ENCODE measurements at regions not wholly inside any gene's neighbourhood (a gene's known extent, or its start where the extent isn't known, plus 50 kb on each side); places are given as distances from the start of the nearest gene placed in this dataset.

DNA sequence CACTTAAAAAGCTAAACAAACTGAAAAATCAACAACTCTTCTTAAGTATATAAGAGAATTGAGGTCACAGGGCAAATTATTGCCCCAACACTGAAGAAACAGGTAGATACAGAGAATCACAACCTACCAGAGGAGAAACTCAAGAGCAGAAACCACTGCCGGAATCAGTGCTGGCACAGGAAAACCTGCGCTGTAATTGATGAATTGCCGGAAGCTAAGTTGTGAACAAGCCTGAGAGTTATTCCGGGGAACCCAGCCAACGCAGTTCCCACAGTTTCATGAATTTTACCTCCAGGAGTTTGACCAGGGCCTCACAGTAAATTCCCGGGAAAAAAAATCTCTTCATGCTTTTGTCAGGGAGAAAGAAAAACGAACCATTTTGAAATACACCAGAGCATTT lies 657.1 kb upstream of the BRINP3 start:
- in situ Hi-C loops (cut with MboI; ENCODE audit: low sequenced_read_pairs): no loop called here

DNA sequence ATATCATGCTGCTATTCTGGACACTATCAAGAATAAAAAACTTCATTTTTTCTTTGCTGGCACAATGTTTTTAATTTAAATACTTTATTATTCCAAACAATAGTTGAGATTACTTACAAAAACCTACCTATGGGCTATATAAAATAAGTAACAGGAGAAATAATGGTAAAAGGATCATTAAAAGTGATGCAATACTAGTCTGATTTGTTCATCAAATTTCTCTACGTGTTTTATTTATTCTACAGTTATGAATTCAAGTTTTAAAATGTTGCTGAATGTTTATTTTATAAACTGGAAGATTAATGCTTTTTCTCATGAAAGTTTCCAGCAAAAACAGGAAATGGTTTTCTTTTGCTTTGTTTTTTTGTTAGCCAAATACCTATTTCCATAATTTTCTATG lies 662.4 kb upstream of the BRINP3 start:
- in situ Hi-C loops (cut with MboI; ENCODE audit: low sequenced_read_pairs): no loop called here

DNA sequence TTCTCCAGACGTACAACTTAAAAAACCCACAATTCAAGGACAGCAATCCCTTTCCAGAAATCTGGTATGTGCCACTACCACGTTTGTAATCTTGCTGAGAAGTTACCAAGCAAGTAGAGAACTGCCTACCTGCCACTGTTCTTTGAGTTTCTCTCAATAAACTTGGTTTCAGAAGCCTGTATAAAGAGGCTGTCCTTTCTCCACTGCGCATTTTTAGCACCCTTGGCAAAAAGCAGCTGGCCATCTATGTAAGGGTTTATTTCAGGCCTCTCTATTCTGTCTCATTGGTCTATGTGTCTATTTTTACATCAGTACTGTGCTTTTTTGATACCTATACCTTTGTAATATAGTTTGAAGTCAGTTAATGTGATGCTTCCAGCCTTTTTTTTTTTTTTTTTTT lies 665.1 kb upstream of the BRINP3 start:
- in situ Hi-C loops (cut with MboI; ENCODE audit: low sequenced_read_pairs): no loop called here

DNA sequence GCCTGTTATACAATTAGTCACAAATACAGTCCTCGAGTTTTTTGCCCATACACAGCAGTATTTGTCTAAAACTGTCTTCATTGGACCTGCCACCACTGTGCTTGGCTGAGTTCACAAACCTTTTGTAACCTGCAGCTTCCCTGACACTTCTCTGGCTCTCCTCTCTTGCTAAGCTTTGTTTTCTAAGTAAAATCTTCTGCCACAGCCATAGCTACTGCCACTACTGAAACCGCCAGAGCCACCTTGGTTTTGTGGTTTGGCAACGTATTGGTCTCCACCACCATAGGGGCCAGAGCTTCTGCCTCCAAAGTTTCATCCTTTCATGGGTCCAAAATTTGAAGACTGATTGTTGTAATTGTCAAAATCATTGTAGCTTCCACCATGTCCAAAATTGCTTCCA lies 668.2 kb upstream of the BRINP3 start:
- in situ Hi-C loops (cut with MboI; ENCODE audit: low sequenced_read_pairs): no loop called here

DNA sequence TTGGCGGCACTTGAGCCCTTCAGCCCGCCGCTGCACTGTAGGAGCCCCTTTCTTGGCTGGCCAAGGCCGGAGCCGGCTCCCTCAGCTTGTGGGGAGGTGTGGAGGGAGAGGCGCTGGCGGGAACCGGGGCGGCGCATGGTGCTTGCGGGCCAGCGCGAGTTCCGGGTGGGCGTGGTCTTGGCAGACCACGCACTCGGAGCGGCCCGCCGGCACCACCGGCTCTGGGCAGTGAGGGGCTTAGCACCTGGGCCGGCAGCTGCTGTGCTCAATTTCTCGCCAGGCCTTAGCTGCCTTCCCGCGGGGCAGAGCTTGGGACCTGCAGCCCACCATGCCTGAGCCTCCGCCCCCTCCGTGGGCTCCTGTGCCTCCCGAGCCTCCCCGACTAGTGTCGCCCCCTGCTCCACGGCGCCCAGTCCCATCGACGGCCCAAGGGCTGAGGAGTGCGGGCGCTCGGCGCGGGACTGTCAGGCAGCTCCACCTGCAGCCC lies 673.7 kb upstream of the BRINP3 start:
- in situ Hi-C loops (cut with MboI; ENCODE audit: low sequenced_read_pairs): no loop called here

DNA sequence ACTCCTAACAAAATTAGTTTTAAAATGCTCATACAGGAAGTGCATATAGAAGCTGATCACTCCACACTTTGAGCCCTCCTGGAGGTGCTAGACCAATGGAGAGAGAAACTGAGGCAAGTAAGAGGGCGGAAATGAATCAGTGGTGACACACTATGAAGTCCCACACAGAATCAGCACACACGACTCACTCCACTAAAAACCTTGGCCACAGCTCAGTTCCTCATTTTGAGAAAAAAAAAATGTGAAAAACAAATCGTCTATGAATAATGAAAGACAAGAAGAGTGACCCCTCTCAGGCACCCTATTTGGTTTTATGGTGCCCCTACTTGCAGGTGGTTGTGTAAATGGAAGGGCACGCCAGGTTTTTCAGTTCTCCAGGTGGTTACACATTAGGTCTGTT lies 675.1 kb upstream of the BRINP3 start:
- in situ Hi-C loops (cut with MboI; ENCODE audit: low sequenced_read_pairs): no loop called here

DNA sequence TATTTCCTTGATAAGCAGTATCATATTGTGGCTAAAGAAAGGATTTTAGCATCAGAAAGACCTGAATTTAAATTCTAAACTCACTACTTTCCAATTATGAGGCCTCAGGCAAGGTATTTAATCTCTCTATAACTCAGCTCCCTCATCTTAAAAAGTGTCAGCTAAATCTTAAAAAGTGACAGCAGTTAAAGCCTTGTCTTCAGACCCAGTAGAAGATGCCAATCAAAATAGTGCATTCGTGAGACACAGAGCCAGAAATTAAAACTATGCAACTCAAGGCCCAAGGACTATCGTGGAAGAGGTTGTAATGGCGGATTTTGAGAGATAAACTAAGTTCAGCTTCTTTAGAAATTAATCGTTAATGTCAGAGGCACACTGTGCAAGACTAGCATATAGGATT lies 677.5 kb upstream of the BRINP3 start:
- in situ Hi-C loops (cut with MboI; ENCODE audit: low sequenced_read_pairs): no loop called here

DNA sequence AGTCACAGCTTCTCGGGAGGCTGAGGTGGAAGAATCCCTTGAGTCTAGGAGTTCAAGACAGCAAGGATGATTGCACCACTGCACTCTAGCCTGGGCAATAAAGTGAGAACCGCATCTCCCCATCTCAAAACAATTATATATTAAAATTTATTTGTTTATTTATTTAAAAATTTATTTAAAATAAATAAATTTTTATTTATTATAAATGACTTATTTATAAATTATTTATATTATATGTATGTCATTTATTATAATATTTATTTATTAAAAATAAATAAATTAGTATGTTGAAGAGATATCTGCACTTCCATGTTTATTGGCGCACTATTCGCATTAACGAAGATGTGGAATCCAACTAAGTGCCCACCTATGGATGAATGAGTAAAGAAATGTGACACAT lies 683.2 kb upstream of the BRINP3 start:
- in situ Hi-C loops (cut with MboI; ENCODE audit: low sequenced_read_pairs): no loop called here

DNA sequence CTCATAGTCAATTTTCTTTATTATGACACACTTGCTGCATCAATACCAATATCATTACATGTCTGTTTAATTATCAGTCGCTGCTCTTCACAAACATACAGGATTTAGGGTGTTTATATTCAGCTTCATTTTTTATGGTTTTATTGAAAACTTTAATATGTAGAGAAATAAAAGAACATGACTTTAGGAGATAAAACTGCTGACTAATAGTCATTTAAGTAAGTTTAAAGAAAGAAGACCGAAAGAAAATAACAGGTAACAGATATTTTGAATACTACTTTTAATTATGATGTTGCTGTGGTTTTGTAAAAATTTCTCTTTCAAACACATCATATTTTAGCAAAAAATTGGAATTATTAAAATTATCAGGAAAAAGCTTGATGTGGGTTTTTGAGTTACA lies 685.1 kb upstream of the BRINP3 start:
- in situ Hi-C loops (cut with MboI; ENCODE audit: low sequenced_read_pairs): no loop called here

DNA sequence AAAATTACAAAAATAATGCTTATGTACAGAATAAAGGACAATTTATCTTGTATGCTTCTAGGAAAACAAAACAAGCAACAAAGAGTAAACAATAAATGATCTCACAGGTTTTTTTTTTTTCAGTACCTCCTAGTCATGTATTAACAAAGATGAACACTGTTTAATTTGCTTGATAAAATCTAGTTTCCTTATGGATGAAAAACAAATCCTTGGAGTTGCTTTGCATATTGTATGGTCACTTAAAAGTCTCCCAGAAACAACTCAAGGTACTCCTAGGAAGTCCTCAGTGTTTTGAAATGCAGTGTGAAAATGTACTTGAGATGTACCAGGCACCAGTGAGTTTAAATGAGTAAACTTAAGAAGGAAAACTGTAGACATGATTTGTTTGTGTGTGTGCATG lies 686.0 kb upstream of the BRINP3 start:
- in situ Hi-C loops (cut with MboI; ENCODE audit: low sequenced_read_pairs): no loop called here

DNA sequence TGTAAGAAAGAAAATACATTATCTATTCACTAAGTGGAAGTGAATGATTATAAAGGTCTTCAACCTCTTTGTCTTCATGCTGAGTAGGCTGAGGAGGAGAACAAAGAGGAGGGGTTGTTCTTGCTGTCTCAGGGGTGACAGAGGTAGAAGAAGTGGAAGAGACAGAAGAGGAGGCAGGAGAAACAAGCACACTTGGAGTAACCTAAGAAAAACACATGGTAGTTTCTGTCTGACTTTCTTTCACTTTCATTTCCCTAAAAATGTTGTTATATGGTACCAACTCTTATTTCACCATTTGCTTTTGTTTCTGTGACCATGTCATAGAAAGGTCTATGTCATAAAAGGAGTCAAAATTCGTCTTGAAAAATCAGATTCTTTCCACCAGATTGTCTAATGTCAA lies 696.6 kb upstream of the BRINP3 start:
- in situ Hi-C loops (cut with MboI; ENCODE audit: low sequenced_read_pairs): no loop called here

DNA sequence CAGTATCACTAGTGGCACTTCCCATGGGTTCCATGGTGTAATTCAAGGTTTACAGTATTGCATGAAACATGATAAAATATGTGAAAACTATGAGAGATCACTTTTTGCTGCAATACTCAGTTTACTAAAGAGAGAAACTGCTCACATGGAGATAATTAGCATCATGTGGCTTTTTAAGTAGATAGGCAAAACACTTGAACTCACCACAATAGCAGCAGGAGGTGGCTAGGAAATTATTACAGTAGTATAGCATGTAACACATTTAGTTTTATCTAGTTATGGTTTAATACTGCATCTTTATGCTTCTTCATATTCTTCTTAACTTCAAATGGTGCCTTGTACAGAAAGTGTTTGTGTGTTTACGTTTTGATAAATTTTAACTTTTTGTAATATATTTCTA lies 698.5 kb upstream of the BRINP3 start:
- in situ Hi-C loops (cut with MboI; ENCODE audit: low sequenced_read_pairs): no loop called here

DNA sequence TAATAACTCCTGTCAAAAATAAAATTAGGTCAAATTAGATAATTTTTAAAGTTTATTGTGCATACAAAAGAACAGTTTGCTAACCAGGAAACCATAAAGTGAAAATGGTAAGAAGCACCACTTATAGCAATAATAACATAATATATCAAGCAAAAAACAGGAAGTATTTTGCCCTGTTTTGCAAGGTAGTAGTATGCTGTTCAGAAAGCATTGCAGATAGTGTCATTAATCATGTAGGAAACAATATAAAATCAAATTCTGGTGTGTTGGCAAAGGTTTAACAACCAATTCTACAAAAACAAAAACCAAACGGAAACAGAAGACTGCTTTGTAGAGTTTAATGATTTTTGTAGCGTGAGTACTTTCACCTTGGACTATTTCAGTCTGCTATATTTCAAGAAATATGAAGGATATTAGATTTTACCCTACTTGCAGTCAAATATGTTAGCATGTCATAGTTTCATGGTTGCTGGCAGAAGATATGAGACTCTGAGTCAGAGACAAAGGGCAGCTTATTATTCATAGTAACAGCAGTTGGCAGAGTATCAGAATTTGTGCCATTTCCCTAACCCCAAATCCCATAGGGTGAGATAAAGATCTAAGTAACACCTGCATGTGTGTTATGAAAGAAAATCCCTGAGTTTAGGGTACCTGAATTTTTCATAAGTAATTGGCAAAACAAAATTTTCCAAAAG lies 729.0 kb upstream of the BRINP3 start:
- in situ Hi-C loops (cut with MboI; ENCODE audit: low sequenced_read_pairs): no loop called here

DNA sequence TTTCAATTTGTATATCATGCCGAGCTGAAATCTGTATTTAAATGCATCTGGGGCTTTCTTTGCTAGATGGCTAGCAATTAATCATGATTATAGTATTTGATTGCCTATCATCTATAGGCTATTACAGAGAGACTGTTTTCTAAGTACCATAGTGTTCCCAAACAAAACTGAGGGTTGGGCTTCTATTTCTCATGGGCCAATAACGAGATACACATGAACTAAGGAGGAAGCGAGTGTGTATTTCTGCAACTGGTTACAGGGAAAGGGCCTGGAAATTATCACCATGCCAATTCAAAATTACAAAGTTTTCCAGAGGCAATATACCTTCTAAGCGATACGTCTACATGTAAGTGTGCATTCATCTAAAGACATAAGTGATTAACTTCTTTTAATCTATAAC lies 744.5 kb upstream of the BRINP3 start:
- in situ Hi-C loops (cut with MboI; ENCODE audit: low sequenced_read_pairs): no loop called here

DNA sequence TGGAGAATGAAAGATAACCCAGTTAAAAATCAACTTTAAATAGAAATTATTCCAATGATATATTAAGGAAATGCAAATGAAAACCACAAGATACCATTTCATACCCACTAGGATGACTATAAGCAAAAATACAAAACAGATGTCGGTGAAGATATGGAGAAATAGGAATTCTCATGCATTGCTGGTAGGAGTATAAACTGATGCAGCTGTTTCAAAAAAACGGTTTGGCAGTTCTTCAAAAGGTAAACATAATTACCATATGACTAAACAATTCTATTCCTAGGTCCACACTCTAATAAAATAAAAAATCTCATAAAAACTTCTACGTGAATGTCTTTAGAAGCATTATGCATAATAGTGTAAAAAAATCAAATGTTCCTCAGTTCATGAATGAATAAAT lies 763.3 kb upstream of the BRINP3 start:
- in situ Hi-C loops (cut with MboI; ENCODE audit: low sequenced_read_pairs): no loop called here

DNA sequence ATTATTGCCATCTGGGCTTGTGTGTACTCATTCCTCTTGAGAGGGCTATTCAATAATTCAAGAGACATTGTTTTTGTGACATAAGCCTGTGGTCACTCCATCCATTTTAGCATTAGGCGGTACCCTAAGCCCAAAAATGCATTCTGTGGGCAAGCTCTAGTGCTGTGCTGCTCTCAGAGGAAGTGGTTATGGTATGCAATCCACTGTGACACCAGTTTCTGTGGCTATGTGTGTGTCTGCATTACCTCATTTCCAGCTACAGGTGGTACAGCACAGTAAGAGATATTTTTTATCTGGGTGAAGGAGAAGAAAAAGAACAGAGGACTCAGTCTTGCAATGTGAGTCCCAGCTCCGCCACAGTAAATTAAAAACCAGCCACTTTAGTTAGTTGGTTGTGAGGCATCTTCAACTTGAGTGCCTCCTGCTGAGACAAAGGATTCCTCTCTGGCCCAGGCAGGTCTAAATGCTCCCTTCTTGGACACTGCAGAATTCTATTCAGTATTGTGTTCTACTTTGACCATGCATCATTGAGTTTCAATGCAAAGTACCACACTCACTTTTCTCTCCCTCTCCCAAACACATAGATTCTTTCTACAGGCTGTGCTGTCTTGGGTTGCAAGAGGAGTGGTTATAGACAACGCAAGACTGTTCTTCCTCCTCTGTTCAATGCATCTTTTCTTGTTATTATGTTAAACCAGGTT lies 777.8 kb upstream of the BRINP3 start:
- in situ Hi-C loops (cut with MboI; ENCODE audit: low sequenced_read_pairs): no loop called here

DNA sequence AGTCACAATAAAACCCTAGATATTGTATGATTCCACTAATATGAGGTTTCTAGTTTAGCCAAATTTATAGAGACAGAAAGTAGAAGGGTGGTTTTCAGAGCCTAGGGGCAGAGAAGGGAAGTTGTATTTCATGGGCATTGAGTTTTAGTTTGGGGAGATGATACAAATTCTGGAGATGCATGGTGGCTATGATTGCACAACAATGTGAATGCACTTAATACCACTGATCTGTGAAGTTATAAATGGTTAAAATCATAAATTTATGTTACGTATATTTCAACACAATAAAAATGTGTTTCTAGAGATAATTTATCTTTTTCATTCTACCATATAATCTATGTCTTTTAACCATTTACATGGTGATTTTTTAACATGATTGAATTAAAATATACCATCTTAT lies 779.3 kb upstream of the BRINP3 start:
- in situ Hi-C loops (cut with MboI; ENCODE audit: low sequenced_read_pairs): no loop called here

DNA sequence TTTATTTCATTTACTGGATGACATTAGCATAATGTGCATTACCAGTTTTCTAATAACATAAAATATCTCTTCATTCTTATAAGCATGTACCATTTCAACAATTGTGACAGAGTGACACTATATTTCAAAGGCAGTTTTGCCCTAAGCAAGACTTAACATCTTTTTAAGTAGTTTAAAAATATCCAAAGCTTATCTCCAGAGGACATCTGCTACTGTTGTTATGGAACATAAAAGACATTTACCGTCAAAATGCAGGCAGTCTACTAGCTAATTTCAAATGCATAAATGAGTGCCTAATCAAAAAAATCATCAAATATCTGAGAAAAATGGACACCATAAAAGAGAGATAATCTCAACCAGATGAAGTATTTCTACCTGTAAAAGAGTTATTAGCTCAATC lies 782.4 kb upstream of the BRINP3 start:
- in situ Hi-C loops (cut with MboI; ENCODE audit: low sequenced_read_pairs): no loop called here

DNA sequence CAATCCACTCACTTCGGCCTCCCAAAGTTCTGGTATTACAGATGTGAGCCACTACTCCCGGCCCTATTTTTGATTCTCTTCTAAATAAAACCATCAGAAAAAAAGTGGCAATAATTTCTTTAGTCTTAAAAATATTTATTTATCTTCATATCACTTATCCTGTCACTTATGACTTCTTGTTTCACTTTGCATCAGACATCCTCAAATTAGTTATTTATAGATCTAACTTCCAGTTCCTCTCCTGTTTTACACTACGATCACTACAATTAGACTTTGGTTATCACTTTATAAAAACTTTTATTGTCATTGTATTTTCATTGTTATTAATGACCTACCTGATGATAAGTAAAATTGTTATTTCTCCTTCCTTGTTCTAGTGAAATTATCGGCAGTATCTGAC lies 783.4 kb upstream of the BRINP3 start:
- in situ Hi-C loops (cut with MboI; ENCODE audit: low sequenced_read_pairs): no loop called here

DNA sequence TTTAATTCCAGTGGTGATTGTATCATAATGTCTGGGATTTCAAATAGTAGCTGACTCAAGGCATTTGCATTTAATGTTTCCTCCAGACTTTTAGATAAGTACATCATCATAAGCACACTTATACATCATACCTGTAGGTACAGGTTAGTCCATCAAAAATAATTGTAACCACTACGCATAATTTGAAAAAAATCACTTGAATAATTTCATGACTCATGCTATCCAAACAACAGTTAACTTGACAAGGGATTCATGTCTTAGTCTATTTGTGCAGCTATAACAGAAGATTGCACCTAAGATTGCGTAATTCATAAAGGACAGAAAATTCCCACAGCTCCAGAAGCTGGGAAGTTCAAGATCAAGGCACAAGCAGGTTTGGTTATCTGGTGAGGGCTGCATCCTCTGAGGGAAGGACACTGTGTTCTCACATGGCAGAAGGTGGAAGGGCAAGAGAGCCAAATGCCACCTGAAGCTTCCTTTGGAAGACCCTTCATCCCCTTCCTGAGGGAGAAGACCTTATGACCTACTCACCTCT lies 801.7 kb upstream of the BRINP3 start:
- in situ Hi-C loops (cut with MboI; ENCODE audit: low sequenced_read_pairs): no loop called here

DNA sequence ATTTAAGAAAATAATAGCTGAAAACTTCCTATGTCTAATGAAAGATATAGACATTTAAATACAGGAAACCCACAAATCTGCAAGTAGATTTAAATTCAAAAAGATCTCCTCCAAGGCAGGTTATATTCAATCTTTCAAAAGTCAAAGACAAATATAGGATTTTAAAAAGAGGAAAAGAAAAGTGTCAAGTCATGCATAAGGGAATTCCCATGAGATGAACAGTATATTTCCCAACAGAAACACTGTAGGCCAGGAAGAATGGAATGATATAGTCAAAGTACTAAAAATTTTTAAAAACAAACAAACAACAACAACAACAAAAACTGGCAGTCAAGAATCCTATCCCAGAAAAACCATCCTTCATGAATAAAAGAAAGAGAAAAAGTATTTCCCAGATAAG lies 806.5 kb upstream of the BRINP3 start:
- in situ Hi-C loops (cut with MboI; ENCODE audit: low sequenced_read_pairs): no loop called here

DNA sequence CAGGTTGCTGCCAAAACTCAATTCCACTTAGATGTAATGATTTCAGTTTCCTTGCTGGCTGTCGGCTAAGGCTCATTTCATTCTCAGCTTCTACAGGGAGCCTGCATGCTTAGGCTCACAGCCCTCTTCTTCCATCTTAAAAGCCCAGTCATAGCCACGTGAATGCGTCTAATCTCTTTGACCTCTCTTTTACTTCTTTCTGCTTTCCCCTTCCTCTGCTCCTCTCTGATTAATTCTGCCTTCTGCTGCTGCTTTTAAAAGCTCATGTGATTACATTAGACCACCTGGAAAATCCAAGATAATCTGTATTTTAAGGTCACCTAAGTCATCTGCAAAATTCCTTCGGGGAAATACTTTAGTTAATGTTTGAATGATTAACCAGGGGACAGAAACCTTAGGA lies 812.8 kb upstream of the BRINP3 start:
- in situ Hi-C loops (cut with MboI; ENCODE audit: low sequenced_read_pairs): no loop called here

DNA sequence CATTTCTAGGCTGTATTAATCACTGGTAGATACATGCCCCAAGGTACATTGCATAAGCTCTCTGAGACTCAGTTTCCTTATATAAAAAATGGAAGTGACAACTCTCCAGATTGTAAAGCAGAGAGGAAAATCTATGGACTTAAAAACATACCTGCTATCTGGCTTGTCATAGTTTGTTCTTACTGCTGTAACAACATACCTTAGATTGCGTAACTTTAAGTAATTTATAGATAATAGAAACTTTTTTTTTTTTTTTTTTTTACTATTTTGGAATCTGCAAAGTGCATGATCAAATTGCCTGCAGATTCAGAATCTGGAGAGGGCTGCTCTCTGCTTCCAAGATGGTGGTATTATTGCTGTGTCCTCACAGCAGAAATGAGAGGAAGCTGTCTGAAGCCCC lies 827.7 kb upstream of the BRINP3 start:
- in situ Hi-C loops (cut with MboI; ENCODE audit: low sequenced_read_pairs): no loop called here

Data from HL-60/S4 (cell line).